Jurkat, Clone E6-1 (cell line): ENCODE measurements at regions not wholly inside any gene's neighbourhood (a gene's known extent, or its start where the extent isn't known, plus 50 kb on each side); places are given as distances from the start of the nearest gene placed in this dataset.

ENCODE experiments used
- DNase-seq: peaks from one replicate; pipeline ENCODE4 v3.0.0-alpha.2; 2011; ENCODE audit warnings: low read depth, low spot score
- H3K4me3 ChIP-seq: 2 replicates; pipeline ENCODE4 v1.5.1; 2011; ENCODE audit warnings: mild to moderate bottlenecking, low read length, control low read depth, moderate library complexity

- no peak for DNase-seq
- H3K4me3 ChIP-seq, result no peak overlapping the region
These were observed 350.1 kb upstream of the HSF2 start for GRCh38 chr6:122049341-122049740.

DNA sequence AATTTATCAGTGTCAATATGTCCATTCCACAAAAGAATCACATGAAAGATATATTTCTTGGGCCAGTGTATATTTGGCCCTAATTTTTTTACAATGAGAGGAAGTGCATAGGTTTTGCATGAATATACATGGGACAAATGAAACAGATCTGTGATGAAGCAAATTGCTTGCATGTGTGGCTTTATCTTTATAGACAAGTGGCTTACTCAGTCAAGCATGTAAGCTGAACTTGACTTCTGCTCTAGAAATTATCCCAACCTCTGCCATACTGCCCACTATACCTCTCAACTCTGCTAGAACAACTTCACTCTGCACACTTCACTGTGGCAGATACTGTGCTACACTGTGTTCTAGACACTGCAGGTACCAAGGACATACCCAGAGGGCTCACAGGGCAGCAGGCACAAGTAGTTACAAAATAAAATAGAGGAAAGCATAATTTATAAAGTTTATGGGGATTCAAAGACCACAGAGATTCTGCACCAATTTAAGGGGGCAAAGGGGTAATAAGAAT lies 349.2 kb upstream of the HSF2 start:
- no peak for DNase-seq
- no peak overlapping the region for H3K4me3 ChIP-seq

GRCh38 chr6:122052346-122052900 lies 347.0 kb upstream of the HSF2 start:
- H3K4me3 ChIP-seq, result no peak overlapping the region
- DNase-seq, result no peak

GRCh38 chr6:122059918-122060317 lies 339.5 kb upstream of the HSF2 start:
- no peak for DNase-seq

GRCh38 chr6:122061855-122062254 lies 337.6 kb upstream of the HSF2 start:
- DNase-seq, result no peak
- H3K4me3 ChIP-seq, result no peak overlapping the region

More at GRCh38 chr6:122059918-122060317, 339.5 kb upstream of the HSF2 start:
- H3K4me3 ChIP-seq, result no peak overlapping the region

GRCh38 chr6:122063076-122063475 lies 336.4 kb upstream of the HSF2 start:
- DNase-seq, result no peak
- H3K4me3 ChIP-seq, result no peak overlapping the region

DNA sequence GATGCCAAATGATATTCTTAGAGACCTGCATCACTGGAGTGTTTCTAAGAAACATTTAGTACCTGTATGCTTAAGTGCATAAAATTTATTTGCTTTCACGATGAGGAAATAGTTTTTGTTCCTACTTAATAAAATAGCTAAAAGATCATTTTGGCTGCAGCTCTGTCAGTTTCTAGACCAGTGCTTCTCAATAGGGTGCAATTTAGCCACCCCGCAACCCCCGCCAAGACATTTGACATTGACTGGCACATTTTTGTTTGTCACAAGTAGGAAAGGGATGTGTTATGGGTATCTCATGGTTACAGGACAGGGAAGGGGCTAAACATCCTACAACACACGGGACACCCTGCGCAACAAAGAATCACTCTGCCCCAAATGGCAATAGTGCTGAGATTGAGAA lies 335.7 kb upstream of the HSF2 start:
- H3K4me3 ChIP-seq, result no peak overlapping the region
- DNase-seq, result no peak

GRCh38 chr6:122066200-122066599 lies 333.3 kb upstream of the HSF2 start:
- H3K4me3 ChIP-seq, result no peak overlapping the region
- DNase-seq, result no peak

- no peak for DNase-seq
- no peak overlapping the region for H3K4me3 ChIP-seq
These were observed 331.1 kb upstream of the HSF2 start for GRCh38 chr6:122068291-122068769.

DNA sequence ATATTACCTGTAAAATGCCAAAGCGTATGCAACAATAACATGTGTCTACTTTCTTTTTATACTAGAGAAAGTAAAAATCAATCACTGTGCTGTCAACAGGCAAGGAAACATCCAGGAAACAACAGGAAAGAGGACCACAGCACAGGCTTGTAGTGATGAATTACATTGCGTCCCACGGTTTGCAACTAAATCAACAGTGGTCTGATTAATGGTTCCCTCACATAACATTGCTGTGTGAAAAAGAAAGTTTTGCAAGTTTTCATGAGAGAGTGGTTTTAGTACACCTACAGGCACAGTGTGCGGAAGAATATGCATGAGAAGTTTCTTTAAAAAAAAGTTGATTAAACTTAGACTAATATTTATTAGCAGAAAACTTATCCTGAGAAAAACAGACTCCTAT lies 329.5 kb upstream of the HSF2 start:
- no peak for DNase-seq
- no peak overlapping the region for H3K4me3 ChIP-seq

- no peak overlapping the region for H3K4me3 ChIP-seq
- DNase-seq, result no peak
These were observed 327.3 kb upstream of the HSF2 start for GRCh38 chr6:122072014-122072647.

GRCh38 chr6:122075084-122075838 lies 324.2 kb upstream of the HSF2 start:
- no peak for DNase-seq
- no peak overlapping the region for H3K4me3 ChIP-seq

DNA sequence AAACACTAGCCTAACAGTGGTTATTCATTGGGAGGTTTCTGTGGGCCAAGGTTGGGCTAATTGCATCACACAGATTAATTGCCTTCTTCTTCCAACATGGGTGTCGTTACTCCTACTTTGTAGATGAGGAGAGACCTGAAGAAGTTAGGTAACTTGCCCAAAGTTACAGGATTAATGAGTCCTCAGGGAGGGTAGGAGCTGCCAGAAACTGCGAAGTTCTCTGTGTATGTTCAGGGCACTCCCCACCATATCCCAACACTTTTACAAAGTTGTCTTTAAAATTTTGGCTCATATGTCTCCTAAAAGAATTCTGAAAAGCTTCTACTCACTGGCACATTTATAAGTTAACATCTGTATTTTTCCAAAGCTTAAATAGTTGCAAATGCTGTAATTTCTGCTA lies 323.5 kb upstream of the HSF2 start:
- DNase-seq, result no peak

DNA sequence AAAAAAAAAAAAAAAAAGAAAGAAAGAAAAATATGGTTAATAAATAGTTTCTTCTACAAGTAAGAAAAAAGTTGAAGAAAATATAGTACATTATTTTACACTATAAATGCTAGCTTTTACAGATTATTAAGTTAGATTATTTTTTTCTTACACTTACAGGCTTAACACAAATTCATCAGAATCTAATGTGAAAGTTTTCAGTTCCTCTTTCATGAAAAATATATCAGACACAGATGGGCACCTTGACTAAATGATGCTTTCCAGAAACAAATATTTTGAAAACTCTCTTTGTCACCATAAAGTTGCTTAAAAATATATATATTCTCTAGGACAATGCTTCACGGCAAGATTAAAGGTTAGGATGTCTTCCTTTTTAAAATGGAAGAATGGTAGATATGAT lies 321.8 kb upstream of the HSF2 start:
- no peak overlapping the region for H3K4me3 ChIP-seq
- no peak for DNase-seq

More for the DNA sequence above, 323.5 kb upstream of the HSF2 start:
- H3K4me3 ChIP-seq, result no peak overlapping the region

- no peak overlapping the region for H3K4me3 ChIP-seq
These were observed 321.0 kb upstream of the HSF2 start for GRCh38 chr6:122078481-122078880.

DNA sequence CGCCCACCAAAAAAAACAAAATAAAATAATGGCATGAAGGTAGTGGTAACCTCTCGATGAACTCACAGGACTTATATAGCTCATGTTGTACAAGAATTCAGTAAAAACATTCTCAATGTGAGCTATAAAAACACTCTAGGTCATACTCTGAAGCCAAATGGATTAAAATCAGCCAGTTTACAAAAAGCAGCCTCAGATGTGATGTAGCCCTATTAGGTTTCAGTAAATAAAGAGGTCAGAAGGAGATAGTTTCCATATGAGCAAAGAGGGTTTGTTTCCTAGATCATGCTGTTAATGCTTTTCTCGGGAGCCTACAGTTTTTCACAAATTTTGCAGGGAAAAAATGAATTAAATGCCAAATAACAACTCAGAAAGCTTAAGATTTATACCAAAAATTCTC lies 319.5 kb upstream of the HSF2 start:
- DNase-seq, result no peak
- no peak overlapping the region for H3K4me3 ChIP-seq

More at GRCh38 chr6:122078481-122078880, 321.0 kb upstream of the HSF2 start:
- DNase-seq, result no peak

- no peak overlapping the region for H3K4me3 ChIP-seq
- DNase-seq, result no peak
These were observed 317.5 kb upstream of the HSF2 start for GRCh38 chr6:122081921-122082320.

GRCh38 chr6:122082370-122082769 lies 317.1 kb upstream of the HSF2 start:
- no peak overlapping the region for H3K4me3 ChIP-seq
- no peak for DNase-seq

GRCh38 chr6:122092366-122092765 lies 307.1 kb upstream of the HSF2 start:
- DNase-seq, result no peak
- no peak overlapping the region for H3K4me3 ChIP-seq

DNA sequence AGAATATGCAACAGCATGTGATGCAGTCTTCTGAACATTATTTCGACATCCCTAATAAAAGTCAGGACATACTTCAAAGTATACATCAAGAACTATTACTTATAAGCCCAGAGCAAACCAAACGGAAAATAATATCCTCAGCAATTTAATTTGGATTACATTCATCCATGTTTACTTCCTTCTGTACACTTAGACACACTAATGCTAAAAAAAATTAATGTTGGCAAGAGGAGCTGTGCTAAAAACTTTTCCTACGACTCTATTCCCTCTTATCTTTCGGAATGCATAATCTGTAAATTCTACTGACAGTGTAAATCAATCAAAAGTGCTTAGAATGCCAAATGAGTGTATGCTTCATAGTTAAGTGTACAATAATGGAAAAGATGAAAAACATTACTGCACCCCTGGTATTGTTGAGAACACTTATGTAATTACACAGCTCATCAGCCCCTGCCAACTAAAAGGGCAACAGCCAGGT lies 301.2 kb upstream of the HSF2 start:
- no peak overlapping the region for H3K4me3 ChIP-seq
- no peak for DNase-seq
